GM23338 (cell line): ENCODE measurements at regions not wholly inside any gene's neighbourhood (a gene's known extent, or its start where the extent isn't known, plus 50 kb on each side); places are given as distances from the start of the nearest gene placed in this dataset.

Experiments
- ATAC-seq: fragments of 200-7000 bp; cut with Tn5 transposase; 3 replicates; pipeline ENCODE4 v1.9.1; 2020
- DNase-seq: peaks from one replicate; pipeline ENCODE4 v3.0.0-alpha.2; 2015; ENCODE audit warnings: low spot score
- H2AFZ ChIP-seq: fragments of 200-600 bp; sonication (generic); 2 replicates; pipeline ENCODE4 v1.8.0; 2016; ENCODE audit warnings: antibody characterized with exemption, mild to moderate bottlenecking, moderate library complexity
- H3F3A ChIP-seq: fragments of 200-600 bp; sonication (generic); replicated peaks from 2 replicates; pipeline ENCODE4 v1.8.0; 2017; ENCODE audit warnings: antibody characterized with exemption, mixed run types, low read depth
- H3K27ac ChIP-seq: fragments of 200-600 bp; sonication (generic); 2 replicates; pipeline ENCODE4 v1.6.1; 2016; ENCODE audit warnings: low read depth
- H3K27me3 ChIP-seq: fragments of 200-600 bp; sonication (generic); 2 replicates; pipeline ENCODE4 v1.8.0; 2016; ENCODE audit warnings: mild to moderate bottlenecking, mixed run types, moderate library complexity; ENCODE audit not compliant: insufficient read depth
- H3K36me3 ChIP-seq: fragments of 200-600 bp; sonication (generic); 2 replicates; pipeline ENCODE4 v1.8.0; 2016; ENCODE audit warnings: mild to moderate bottlenecking; ENCODE audit not compliant: insufficient read depth
- H3K4me1 ChIP-seq: fragments of 200-600 bp; sonication (generic); 2 replicates; pipeline ENCODE4 v1.8.0; 2016; ENCODE audit warnings: mild to moderate bottlenecking, moderate library complexity; ENCODE audit not compliant: insufficient read depth
- H3K4me2 ChIP-seq: fragments of 200-600 bp; sonication (generic); 2 replicates; pipeline ENCODE4 v1.7.1; 2017; ENCODE audit warnings: mixed run types
- H3K4me3 ChIP-seq: fragments of 200-600 bp; sonication (generic); 2 replicates; pipeline ENCODE4 v1.6.1; 2016; ENCODE audit warnings: mixed run types
- H3K79me2 ChIP-seq: fragments of 200-600 bp; sonication (generic); replicated peaks from 2 replicates; pipeline ENCODE4 v1.8.0; 2017; ENCODE audit warnings: mild to moderate bottlenecking; ENCODE audit not compliant: insufficient read depth
- H3K9me2 ChIP-seq: fragments of 200-600 bp; sonication (generic); 2 replicates; pipeline ENCODE4 v1.8.0; 2017; ENCODE audit not compliant: insufficient read depth
- H4K20me1 ChIP-seq: fragments of 200-600 bp; sonication (generic); replicated peaks from 2 replicates; pipeline ENCODE4 v1.8.0; 2017; ENCODE audit warnings: mild to moderate bottlenecking; ENCODE audit not compliant: insufficient read depth
- H3K27ac Mint-ChIP-seq: 2 replicates; pipeline ENCODE4 v1.8.0; 2020; ENCODE audit warnings: inconsistent platforms, mild to moderate bottlenecking, moderate library complexity, mixed read lengths
- H3K27me3 Mint-ChIP-seq: 3 replicates; pipeline ENCODE4 v1.8.0; 2022; ENCODE audit warnings: low read depth, mild to moderate bottlenecking, moderate library complexity, mixed read lengths, inconsistent platforms; ENCODE audit not compliant: insufficient read depth, poor library complexity
- H3K36me3 Mint-ChIP-seq: 3 replicates; pipeline ENCODE4 v1.8.0; 2021; ENCODE audit warnings: low read depth, mild to moderate bottlenecking, inconsistent platforms, moderate library complexity, mixed read lengths
- H3K4me1 Mint-ChIP-seq: 3 replicates; pipeline ENCODE4 v1.8.0; 2020; ENCODE audit warnings: mild to moderate bottlenecking, inconsistent platforms, mixed read lengths
- H3K4me3 Mint-ChIP-seq: 3 replicates; pipeline ENCODE4 v1.8.0; 2021; ENCODE audit warnings: moderate library complexity, mild to moderate bottlenecking, inconsistent platforms, mixed read lengths
- H3K9me3 Mint-ChIP-seq: 3 replicates; pipeline ENCODE4 v1.8.0; 2020; ENCODE audit warnings: moderate library complexity, mild to moderate bottlenecking, inconsistent platforms, mixed read lengths
- EZH2 ChIP-seq: fragments of 200-600 bp; sonication (generic); IDR thresholded peaks from one replicate; pipeline ENCODE4 v1.8.0; 2017; ENCODE audit warnings: antibody characterized with exemption, mild to moderate bottlenecking, low read depth; ENCODE audit not compliant: unreplicated experiment
- EZH2phosphoT487 ChIP-seq: fragments of 200-600 bp; sonication (generic); IDR thresholded peaks from one replicate; pipeline ENCODE4 v1.8.1; 2018; ENCODE audit warnings: antibody characterized with exemption; ENCODE audit not compliant: unreplicated experiment
- JUNB ChIP-seq: IDR thresholded peaks from one replicate; pipeline ENCODE4 v1.6.1; 2016; ENCODE audit warnings: antibody characterized with exemption; ENCODE audit not compliant: unreplicated experiment
- POLR2AphosphoS5 ChIP-seq: IDR thresholded peaks from 2 replicates; pipeline ENCODE4 v1.6.1; 2016; ENCODE audit warnings: antibody characterized with exemption, low read depth
- ZNF331 ChIP-seq: fragments of 250-450 bp; sonication (Bioruptor Pico); IDR thresholded peaks from 2 replicates; pipeline ENCODE4 v1.5.0; 2020; ENCODE audit warnings: low read depth, mild to moderate bottlenecking, moderate library complexity
- TF ChIP-seq, protein P1 (sequence below): fragments of 250-450 bp; sonication (Bioruptor Pico); IDR thresholded peaks from 2 replicates; pipeline ENCODE4 v1.5.0; 2020; ENCODE audit warnings: mild to moderate bottlenecking, moderate library complexity
- TF ChIP-seq, protein P2 (sequence below): IDR thresholded peaks from one replicate; pipeline ENCODE4 v1.6.1; 2018; ENCODE audit warnings: antibody characterized with exemption; ENCODE audit not compliant: unreplicated experiment

- Mint-ChIP-seq H3K4me3 (no peak overlapping the region), H3K27me3 (no peaks in the 10 kb centered on the region), H3K9me3 (no peaks in the 10 kb centered on the region), H3K36me3 (no peaks in the 10 kb centered on the region), H3K4me1 (peaks cover 9% of the 10 kb centered on the region), H3K27ac (no peak overlapping the region)
- no peak for ATAC-seq
- Histone ChIP-seq H2AFZ (peak overlapping the region; percentile 59; the same call in 1 of the 2 replicates), H3F3A (no peaks in the 10 kb centered on the region), H3K36me3 (no peaks in the 10 kb centered on the region), H3K79me2 (no peaks in the 10 kb centered on the region), H3K27ac (no peak overlapping the region), H3K9me2 (0 out of 2 replicates have a peak, but pooled peaks cover 3% of the 10 kb centered on the region), H3K4me1 (no peaks in the 10 kb centered on the region; the same call in 1 of the 2 replicates), H3K4me2 (no peak overlapping the region), H3K4me3 (no peak overlapping the region), H4K20me1 (no peaks in the 10 kb centered on the region), H3K27me3 (no peaks in the 10 kb centered on the region)
- TF ChIP-seq EZH2 = no peak
- no peak for TF ChIP-seq ZNF331
- no peak for TF ChIP-seq EZH2phosphoT487
- TF ChIP-seq, protein P1, sequence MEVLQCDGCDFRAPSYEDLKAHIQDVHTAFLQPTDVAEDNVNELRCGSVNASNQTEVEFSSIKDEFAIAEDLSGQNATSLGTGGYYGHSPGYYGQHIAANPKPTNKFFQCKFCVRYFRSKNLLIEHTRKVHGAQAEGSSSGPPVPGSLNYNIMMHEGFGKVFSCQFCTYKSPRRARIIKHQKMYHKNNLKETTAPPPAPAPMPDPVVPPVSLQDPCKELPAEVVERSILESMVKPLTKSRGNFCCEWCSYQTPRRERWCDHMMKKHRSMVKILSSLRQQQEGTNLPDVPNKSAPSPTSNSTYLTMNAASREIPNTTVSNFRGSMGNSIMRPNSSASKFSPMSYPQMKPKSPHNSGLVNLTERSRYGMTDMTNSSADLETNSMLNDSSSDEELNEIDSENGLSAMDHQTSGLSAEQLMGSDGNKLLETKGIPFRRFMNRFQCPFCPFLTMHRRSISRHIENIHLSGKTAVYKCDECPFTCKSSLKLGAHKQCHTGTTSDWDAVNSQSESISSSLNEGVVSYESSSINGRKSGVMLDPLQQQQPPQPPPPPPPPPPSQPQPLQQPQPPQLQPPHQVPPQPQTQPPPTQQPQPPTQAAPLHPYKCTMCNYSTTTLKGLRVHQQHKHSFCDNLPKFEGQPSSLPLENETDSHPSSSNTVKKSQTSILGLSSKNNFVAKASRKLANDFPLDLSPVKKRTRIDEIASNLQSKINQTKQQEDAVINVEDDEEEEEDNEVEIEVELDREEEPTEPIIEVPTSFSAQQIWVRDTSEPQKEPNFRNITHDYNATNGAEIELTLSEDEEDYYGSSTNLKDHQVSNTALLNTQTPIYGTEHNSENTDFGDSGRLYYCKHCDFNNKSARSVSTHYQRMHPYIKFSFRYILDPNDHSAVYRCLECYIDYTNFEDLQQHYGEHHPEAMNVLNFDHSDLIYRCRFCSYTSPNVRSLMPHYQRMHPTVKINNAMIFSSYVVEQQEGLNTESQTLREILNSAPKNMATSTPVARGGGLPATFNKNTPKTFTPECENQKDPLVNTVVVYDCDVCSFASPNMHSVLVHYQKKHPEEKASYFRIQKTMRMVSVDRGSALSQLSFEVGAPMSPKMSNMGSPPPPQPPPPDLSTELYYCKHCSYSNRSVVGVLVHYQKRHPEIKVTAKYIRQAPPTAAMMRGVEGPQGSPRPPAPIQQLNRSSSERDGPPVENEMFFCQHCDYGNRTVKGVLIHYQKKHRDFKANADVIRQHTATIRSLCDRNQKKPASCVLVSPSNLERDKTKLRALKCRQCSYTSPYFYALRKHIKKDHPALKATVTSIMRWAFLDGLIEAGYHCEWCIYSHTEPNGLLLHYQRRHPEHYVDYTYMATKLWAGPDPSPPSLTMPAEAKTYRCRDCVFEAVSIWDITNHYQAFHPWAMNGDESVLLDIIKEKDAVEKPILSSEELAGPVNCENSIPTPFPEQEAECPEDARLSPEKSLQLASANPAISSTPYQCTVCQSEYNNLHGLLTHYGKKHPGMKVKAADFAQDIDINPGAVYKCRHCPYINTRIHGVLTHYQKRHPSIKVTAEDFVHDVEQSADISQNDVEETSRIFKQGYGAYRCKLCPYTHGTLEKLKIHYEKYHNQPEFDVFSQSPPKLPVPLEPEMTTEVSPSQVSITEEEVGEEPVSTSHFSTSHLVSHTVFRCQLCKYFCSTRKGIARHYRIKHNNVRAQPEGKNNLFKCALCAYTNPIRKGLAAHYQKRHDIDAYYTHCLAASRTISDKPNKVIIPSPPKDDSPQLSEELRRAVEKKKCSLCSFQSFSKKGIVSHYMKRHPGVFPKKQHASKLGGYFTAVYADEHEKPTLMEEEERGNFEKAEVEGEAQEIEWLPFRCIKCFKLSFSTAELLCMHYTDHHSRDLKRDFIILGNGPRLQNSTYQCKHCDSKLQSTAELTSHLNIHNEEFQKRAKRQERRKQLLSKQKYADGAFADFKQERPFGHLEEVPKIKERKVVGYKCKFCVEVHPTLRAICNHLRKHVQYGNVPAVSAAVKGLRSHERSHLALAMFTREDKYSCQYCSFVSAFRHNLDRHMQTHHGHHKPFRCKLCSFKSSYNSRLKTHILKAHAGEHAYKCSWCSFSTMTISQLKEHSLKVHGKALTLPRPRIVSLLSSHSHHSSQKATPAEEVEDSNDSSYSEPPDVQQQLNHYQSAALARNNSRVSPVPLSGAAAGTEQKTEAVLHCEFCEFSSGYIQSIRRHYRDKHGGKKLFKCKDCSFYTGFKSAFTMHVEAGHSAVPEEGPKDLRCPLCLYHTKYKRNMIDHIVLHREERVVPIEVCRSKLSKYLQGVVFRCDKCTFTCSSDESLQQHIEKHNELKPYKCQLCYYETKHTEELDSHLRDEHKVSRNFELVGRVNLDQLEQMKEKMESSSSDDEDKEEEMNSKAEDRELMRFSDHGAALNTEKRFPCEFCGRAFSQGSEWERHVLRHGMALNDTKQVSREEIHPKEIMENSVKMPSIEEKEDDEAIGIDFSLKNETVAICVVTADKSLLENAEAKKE (CRISPR knock-in tag) = no peak
- TF ChIP-seq, protein P2, sequence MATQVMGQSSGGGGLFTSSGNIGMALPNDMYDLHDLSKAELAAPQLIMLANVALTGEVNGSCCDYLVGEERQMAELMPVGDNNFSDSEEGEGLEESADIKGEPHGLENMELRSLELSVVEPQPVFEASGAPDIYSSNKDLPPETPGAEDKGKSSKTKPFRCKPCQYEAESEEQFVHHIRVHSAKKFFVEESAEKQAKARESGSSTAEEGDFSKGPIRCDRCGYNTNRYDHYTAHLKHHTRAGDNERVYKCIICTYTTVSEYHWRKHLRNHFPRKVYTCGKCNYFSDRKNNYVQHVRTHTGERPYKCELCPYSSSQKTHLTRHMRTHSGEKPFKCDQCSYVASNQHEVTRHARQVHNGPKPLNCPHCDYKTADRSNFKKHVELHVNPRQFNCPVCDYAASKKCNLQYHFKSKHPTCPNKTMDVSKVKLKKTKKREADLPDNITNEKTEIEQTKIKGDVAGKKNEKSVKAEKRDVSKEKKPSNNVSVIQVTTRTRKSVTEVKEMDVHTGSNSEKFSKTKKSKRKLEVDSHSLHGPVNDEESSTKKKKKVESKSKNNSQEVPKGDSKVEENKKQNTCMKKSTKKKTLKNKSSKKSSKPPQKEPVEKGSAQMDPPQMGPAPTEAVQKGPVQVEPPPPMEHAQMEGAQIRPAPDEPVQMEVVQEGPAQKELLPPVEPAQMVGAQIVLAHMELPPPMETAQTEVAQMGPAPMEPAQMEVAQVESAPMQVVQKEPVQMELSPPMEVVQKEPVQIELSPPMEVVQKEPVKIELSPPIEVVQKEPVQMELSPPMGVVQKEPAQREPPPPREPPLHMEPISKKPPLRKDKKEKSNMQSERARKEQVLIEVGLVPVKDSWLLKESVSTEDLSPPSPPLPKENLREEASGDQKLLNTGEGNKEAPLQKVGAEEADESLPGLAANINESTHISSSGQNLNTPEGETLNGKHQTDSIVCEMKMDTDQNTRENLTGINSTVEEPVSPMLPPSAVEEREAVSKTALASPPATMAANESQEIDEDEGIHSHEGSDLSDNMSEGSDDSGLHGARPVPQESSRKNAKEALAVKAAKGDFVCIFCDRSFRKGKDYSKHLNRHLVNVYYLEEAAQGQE = no peak
- no peak for TF ChIP-seq POLR2AphosphoS5
- TF ChIP-seq JUNB = no peak
- DNase-seq = no peak
Observed at GRCh38 chr6:151170622-151171246, 69.0 kb upstream of the AKAP12 start.
